ENCODE measurements at regions not wholly inside any gene's neighbourhood (a gene's known extent, or its start where the extent isn't known, plus 50 kb on each side); places are given as distances from the start of the nearest gene placed in this dataset.

DNA sequence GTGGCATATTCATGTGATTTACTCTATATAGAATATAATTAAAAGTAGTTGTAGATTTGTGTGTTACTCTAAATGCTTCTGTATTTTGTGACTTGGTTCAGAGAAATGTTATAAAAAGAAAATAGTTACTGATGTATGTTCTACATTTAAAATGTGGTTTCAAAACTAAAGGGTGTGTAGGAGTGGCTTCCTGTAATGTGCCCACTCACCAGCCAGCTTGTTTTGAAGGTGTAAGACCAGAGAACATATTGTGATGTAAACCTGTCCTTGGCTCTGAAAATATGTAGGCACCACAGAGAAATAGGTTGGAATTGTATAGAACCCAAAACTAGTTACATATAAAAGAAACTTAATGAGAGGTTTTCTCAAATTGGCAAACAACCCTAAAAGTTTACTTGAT, 51.2 kb upstream of the ARRDC3 start:
- Histone ChIP-seq H3K27me3 (ENCODE audit: control insufficient read depth, insufficient read depth, low read length) (no peaks in the 10 kb centered on the region), H3K36me3 (ENCODE audit: control insufficient read depth, insufficient read depth, low read length) (no peaks in the 10 kb centered on the region), H3K4me3 (ENCODE audit: low read depth, low read length) (no peak overlapping the region)
- TF ChIP-seq, protein P1, sequence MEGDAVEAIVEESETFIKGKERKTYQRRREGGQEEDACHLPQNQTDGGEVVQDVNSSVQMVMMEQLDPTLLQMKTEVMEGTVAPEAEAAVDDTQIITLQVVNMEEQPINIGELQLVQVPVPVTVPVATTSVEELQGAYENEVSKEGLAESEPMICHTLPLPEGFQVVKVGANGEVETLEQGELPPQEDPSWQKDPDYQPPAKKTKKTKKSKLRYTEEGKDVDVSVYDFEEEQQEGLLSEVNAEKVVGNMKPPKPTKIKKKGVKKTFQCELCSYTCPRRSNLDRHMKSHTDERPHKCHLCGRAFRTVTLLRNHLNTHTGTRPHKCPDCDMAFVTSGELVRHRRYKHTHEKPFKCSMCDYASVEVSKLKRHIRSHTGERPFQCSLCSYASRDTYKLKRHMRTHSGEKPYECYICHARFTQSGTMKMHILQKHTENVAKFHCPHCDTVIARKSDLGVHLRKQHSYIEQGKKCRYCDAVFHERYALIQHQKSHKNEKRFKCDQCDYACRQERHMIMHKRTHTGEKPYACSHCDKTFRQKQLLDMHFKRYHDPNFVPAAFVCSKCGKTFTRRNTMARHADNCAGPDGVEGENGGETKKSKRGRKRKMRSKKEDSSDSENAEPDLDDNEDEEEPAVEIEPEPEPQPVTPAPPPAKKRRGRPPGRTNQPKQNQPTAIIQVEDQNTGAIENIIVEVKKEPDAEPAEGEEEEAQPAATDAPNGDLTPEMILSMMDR (IDR thresholded peaks at IDR 0.05; ENCODE audit: insufficient read depth, low read depth, low read length) = no peak
- POLR2A ChIA-PET = no interaction called here
- no peak for DNase-seq (ENCODE audit: low read depth)
- CTCF ChIA-PET = no interaction called here

GRCh38 chr5:91433861-91434260, 50.7 kb upstream of the ARRDC3 start:
- H3K36me3 ChIP-seq (ENCODE audit: control insufficient read depth, insufficient read depth, low read length) = no peaks in the 10 kb centered on the region
- no peaks in the 10 kb centered on the region for H3K27me3 ChIP-seq (ENCODE audit: control insufficient read depth, insufficient read depth, low read length)
- POLR2A ChIA-PET = no interaction called here
- TF ChIP-seq, protein P1 (IDR thresholded peaks at IDR 0.05; ENCODE audit: insufficient read depth, low read depth, low read length) = no peak
- no peak overlapping the region for H3K4me3 ChIP-seq (ENCODE audit: low read depth, low read length)
- CTCF ChIA-PET = interaction anchor here (2.6 kb wide), 1 partner anchor 14 kb away, joined by 9 read pairs; no protein-coding TSS in a partner anchor
- no peak for DNase-seq (ENCODE audit: low read depth)
